ENCODE measurements at regions not wholly inside any gene's neighbourhood (a gene's known extent, or its start where the extent isn't known, plus 50 kb on each side); places are given as distances from the start of the nearest gene placed in this dataset.

GRCh38 chr22:48422900-48423480 is 1404.7 kb downstream of the BRD1 start:
- no peak for TF ChIP-seq POLR2A (IDR thresholded peaks at IDR 0.05)
- no peak for TF ChIP-seq CTCF (IDR thresholded peaks at IDR 0.05)
- TF ChIP-seq POLR2AphosphoS5 (IDR thresholded peaks at IDR 0.05) = no peak
- no peak for TF ChIP-seq EP300 (IDR thresholded peaks at IDR 0.05)
